Activated CD4-positive, alpha-beta T cell treated with anti-CD3 and anti-CD28 coated beads, Interleukin-2, amount 50 U/mL, for 24 hours (primary cell): ENCODE measurements at regions not wholly inside any gene's neighbourhood (a gene's known extent, or its start where the extent isn't known, plus 50 kb on each side); places are given as distances from the start of the nearest gene placed in this dataset.

ENCODE experiments used
- DNase-seq, 2 donors: peaks; one replicate each; pipeline ENCODE4 v3.0.0-alpha.2; 2020; ENCODE audit warnings: low read depth in 1 of 2, low spot score in 1 of 2

DNA sequence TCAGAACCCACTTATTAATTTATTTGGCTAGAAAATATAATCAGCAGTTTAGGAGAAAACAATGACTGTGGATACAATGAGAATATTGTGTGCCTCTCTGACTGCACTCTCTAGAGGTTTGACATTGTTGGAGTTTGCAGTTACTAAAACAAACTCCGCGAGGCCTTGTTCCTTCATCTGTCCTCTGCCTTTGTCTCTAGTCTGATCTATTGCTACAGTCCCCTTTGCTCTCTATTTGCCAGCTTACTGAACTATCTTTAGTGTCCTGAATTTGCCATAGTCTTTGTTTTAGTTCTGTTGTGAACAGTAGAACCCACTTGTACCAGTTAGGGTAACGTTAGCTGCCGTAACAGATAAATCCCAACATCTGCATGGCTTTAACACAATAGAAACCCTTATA is 81.4 kb upstream of the RPS6KA3 start:
- no peak for DNase-seq

- no peak for DNase-seq
These were observed 80.8 kb upstream of the RPS6KA3 start for GRCh38 chrX:20347481-20347880.

DNA sequence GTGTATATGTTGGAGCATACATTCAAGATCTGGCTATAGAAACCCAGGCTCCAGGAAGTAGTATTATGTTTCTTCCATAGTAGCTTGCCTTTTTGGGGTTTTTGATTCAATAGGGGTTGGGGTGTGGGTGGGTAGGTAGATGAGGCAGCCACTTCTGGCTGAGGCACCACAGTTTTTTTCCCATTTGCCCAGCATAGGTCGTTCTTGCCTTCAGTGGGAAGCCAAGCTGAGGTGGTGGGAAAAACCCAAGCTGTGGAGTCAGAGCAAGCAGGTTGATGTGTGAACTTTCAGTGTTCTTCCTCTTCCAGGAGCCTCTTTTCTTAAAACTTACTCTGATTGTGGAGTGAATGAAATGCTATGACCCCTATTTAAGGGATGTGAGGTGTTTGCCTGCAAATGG is 67.0 kb upstream of the RPS6KA3 start:
- peak in 1 of 2 donors; percentile 18 for DNase-seq

DNA sequence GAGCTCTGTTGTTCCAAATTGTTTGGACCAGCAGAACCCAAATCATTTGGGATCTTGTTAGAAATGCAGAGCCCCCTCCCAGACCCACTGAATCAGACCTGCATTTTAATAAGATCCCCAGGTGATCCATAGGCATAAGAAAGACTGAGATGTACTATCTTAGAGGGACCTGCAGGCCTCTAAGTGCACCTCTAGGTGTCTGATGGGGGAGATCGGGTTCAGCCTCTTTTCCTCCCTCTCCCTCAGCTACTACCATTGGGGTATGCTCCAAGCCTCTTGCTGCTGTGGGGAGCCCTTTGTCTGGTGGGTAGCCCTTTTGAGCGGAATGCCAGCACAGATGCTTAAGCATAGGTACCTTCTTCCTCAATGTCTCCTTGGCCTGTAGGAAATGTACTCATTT is 63.8 kb upstream of the RPS6KA3 start:
- DNase-seq = no peak

DNA sequence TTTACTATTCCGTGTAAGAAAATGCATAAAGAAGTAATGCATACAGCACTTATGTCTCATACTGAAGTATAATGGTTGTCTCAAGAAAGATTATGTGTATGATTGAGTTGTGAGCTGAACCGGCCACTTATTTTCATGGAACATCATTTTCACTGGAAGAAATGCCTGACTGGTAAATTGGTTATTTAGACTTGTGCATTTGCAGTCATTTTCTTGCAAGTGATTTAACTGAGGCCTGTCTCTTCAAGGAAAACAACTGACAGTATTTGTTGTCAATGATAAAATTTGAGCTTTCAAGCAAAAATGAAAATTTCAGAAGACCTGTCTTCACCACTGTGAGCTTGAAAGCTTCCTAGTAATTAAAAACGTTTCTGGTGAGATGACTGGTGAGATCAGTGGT is 62.7 kb upstream of the RPS6KA3 start:
- no peak for DNase-seq

- no peak for DNase-seq
These were observed 59.2 kb upstream of the RPS6KA3 start for GRCh38 chrX:20325786-20326388.

GRCh38 chrX:20322887-20323286 is 56.2 kb upstream of the RPS6KA3 start:
- no peak for DNase-seq

DNA sequence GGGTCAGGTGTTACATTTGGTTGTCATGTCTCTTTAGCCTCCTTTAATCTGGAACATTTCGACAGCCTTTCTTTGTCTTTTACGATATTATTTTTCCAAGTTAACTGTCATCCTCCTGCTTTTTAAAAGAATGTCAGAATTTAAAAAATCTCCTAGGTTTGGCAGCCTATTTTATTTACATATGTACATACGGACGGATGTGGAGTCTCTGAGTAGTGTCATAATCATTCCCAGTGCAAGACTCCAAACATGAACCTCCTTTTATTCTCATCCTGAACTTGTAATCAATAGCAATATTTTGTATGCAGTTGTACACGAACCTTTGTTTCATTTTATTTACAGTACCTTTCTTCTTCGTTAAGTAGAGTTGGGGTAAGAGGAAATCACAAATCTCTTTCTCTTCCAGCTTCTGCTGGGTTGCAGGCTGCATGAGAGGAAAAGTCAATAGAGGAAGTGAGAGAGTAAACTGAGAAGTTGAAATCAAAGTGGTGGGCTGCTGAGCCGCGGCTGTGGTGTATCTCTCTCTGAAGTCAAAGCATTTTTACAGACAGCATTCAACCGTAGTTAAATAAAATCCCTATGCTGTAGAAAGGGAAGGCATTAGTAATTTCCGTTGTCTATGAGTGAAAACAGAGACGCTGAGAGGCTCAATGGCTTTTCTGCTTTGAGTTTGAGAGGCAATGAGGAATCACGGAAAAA is 53.9 kb upstream of the RPS6KA3 start:
- DNase-seq = no peak

DNA sequence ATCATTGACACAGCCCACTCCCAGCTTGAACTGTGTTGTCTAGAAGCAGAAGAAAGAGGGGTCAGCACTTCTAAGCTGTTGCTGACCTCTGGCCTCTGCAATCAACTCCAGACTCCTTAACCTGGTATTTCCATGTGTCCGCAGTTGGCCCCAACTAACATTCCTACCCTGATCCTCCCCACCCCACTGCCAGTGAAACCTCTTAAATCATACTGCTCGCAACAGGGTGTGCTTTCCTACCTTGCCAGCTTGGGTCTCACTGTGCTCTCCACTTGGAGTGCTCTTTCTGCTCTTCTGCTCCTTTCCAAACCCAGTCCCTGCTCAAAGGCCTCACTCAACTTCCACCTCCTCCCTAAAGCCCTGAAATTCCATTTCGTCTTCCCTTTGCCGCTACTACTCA is 52.3 kb upstream of the RPS6KA3 start:
- no peak for DNase-seq

DNA sequence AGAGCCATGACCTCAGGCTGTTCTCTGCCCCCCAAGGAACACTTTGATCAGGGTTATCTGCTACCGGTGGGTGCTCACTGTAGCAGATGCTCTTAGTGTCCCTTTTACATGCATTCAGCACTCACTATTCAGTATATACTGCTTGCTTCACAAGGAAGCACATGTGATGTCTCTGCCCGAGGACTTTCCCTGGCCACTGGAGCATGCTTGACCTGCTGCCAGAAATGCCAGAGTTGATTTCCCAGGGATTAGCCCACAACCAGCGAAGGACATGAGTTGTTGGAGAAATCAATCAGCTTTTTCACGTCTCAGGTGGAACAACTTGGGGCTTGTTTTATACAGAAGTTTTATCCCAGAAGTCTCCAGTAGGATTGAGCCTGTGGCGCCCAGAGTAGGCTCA is 51.2 kb upstream of the RPS6KA3 start:
- DNase-seq = no peak
